Peyer's patch (tissue), 4 donors: ENCODE measurements at regions not wholly inside any gene's neighbourhood (a gene's known extent, or its start where the extent isn't known, plus 50 kb on each side); places are given as distances from the start of the nearest gene placed in this dataset.
"Not testable (repeated sequence)": the region's sequence is repeated elsewhere in the genome, so short reads cannot be mapped to it uniquely, and the experiment has no call there.

ENCODE experiments used
- DNase-seq, 3 donors: peaks; one replicate each; pipeline ENCODE4 v3.0.0-alpha.2; 2017 to 2019
- H3K27ac ChIP-seq, 4 donors: fragments of 200-600 bp; sonication (generic); one replicate each; pipeline ENCODE4 v1.5.1; 2016 to 2019
- H3K27me3 ChIP-seq, 2 donors: fragments of 200-600 bp; sonication (generic); one replicate each; pipeline ENCODE4 v1.5.1; 2019
- H3K36me3 ChIP-seq, 3 donors: fragments of 200-600 bp; sonication (generic); one replicate each; pipeline ENCODE4 v1.5.1; 2016 to 2019
- H3K4me1 ChIP-seq, 4 donors: fragments of 200-600 bp; sonication (generic); one replicate each; pipeline ENCODE4 v1.5.1; 2016 to 2019
- H3K4me3 ChIP-seq, 4 donors: fragments of 200-600 bp; sonication (generic); 1 replicate in 3 of 4; 2 replicates in 1 of 4; pipeline ENCODE4 v1.5.1; 2016 to 2019; ENCODE audit warnings: mild to moderate bottlenecking in 1 of 4
- H3K9me3 ChIP-seq, 4 donors: fragments of 200-600 bp; sonication (generic); one replicate each; pipeline ENCODE4 v1.5.1; 2016 to 2019; ENCODE audit warnings: mild to moderate bottlenecking in 1 of 4
- CTCF ChIP-seq, 6 experiments: fragments of 450-650 bp in 4 of 6; fragments of 200-600 bp in 2 of 6; sonication (generic) in 1 of 6; IDR thresholded peaks; one replicate each; pipeline ENCODE4 v1.5.1; 2017 to 2019; ENCODE audit warnings: antibody characterized with exemption in 6 of 6, mild to moderate bottlenecking in 3 of 6, moderate library complexity in 1 of 6
- POLR2A ChIP-seq, 2 donors: fragments of 450-650 bp; IDR thresholded peaks; one replicate each; pipeline ENCODE4 v1.5.1; 2017; ENCODE audit warnings: antibody characterized with exemption in 2 of 2, mild to moderate bottlenecking in 2 of 2, moderate library complexity in 2 of 2

GRCh38 chr1:96211202-96211601, 510.4 kb upstream of the PTBP2 start:
- no peak for DNase-seq
- TF ChIP-seq CTCF (IDR thresholded peaks at IDR 0.05) (no peak), POLR2A (IDR thresholded peaks at IDR 0.05) (no peak)
- no peaks in the 10 kb centered on the region for H3K36me3 ChIP-seq
- H3K4me1 ChIP-seq: no peaks in the 10 kb centered on the region
- no peak overlapping the region for H3K4me3 ChIP-seq
- no peaks in the 10 kb centered on the region for H3K27me3 ChIP-seq
- no peak overlapping the region for H3K27ac ChIP-seq
- no peaks in the 10 kb centered on the region for H3K9me3 ChIP-seq

- H3K4me1 ChIP-seq: no peaks in the 10 kb centered on the region
- DNase-seq: no peak
- TF ChIP-seq POLR2A (IDR thresholded peaks at IDR 0.05) (no peak), CTCF (IDR thresholded peaks at IDR 0.05) (no peak)
- H3K9me3 ChIP-seq: no peaks in the 10 kb centered on the region
- no peaks in the 10 kb centered on the region for H3K36me3 ChIP-seq
- no peaks in the 10 kb centered on the region for H3K27me3 ChIP-seq
- H3K27ac ChIP-seq: no peak overlapping the region
- no peak overlapping the region for H3K4me3 ChIP-seq
These were observed 506.6 kb upstream of the PTBP2 start for GRCh38 chr1:96214982-96215381.

- Histone ChIP-seq H3K4me3 (no peak overlapping the region), H3K27me3 (no peaks in the 10 kb centered on the region), H3K36me3 (no peaks in the 10 kb centered on the region), H3K9me3 (no peaks in the 10 kb centered on the region), H3K27ac (no peak overlapping the region), H3K4me1 (no peaks in the 10 kb centered on the region)
- TF ChIP-seq POLR2A (IDR thresholded peaks at IDR 0.05) (no peak), CTCF (IDR thresholded peaks at IDR 0.05) (no peak)
- no peak for DNase-seq
These were observed 500.9 kb upstream of the PTBP2 start for GRCh38 chr1:96220651-96221050.

GRCh38 chr1:96222701-96223100, 498.9 kb upstream of the PTBP2 start:
- no peak overlapping the region for H3K4me3 ChIP-seq
- no peak for TF ChIP-seq POLR2A (IDR thresholded peaks at IDR 0.05)
- no peak for TF ChIP-seq CTCF (IDR thresholded peaks at IDR 0.05)
- no peaks in the 10 kb centered on the region for H3K4me1 ChIP-seq
- no peaks in the 10 kb centered on the region for H3K27me3 ChIP-seq
- no peak for DNase-seq
- H3K36me3 ChIP-seq: no peaks in the 10 kb centered on the region
- no peak overlapping the region for H3K27ac ChIP-seq
- H3K9me3 ChIP-seq: no peaks in the 10 kb centered on the region

GRCh38 chr1:96224229-96224628, 497.4 kb upstream of the PTBP2 start:
- not testable (repeated sequence) for H3K27ac ChIP-seq, H3K4me3 ChIP-seq, H3K36me3 ChIP-seq, H3K9me3 ChIP-seq, H3K27me3 ChIP-seq, DNase-seq, H3K4me1 ChIP-seq

GRCh38 chr1:96233422-96233821, 488.2 kb upstream of the PTBP2 start:
- Histone ChIP-seq H3K4me3 (no peak overlapping the region), H3K27ac (no peak overlapping the region), H3K4me1 (no peaks in the 10 kb centered on the region), H3K27me3 (no peaks in the 10 kb centered on the region), H3K36me3 (no peaks in the 10 kb centered on the region), H3K9me3 (no peaks in the 10 kb centered on the region)
- DNase-seq: no peak
- TF ChIP-seq POLR2A (IDR thresholded peaks at IDR 0.05) (no peak), CTCF (IDR thresholded peaks at IDR 0.05) (no peak)
